ENCODE measurements at regions not wholly inside any gene's neighbourhood (a gene's known extent, or its start where the extent isn't known, plus 50 kb on each side); places are given as distances from the start of the nearest gene placed in this dataset.

GRCh38 chr7:115475761-115476385, 554.0 kb downstream of the MDFIC start:
- no peak for DNase-seq (ENCODE audit: low read depth in 2 of 2)

- no peak for DNase-seq (ENCODE audit: low read depth in 2 of 2)
Observed at GRCh38 chr7:115475206-115475605, 553.3 kb downstream of the MDFIC start.

- no peak for DNase-seq (ENCODE audit: low read depth in 2 of 2)
Observed at GRCh38 chr7:115474137-115474536, 552.2 kb downstream of the MDFIC start.

- DNase-seq (ENCODE audit: low read depth in 2 of 2), result no peak
Observed at GRCh38 chr7:115471891-115472290, 550.0 kb downstream of the MDFIC start.

- DNase-seq (ENCODE audit: low read depth in 2 of 2), result no peak
Observed at GRCh38 chr7:115462301-115463015, 540.6 kb downstream of the MDFIC start.

- DNase-seq (ENCODE audit: low read depth in 2 of 2), result no peak
Observed at GRCh38 chr7:115449689-115450088, 527.8 kb downstream of the MDFIC start.

- DNase-seq (ENCODE audit: low read depth in 2 of 2), result no peak
Observed at GRCh38 chr7:115447495-115447894, 525.6 kb downstream of the MDFIC start.

GRCh38 chr7:115441033-115441432, 519.1 kb downstream of the MDFIC start:
- no peak for DNase-seq (ENCODE audit: low read depth in 2 of 2)

GRCh38 chr7:115435178-115435577, 513.3 kb downstream of the MDFIC start:
- no peak for DNase-seq (ENCODE audit: low read depth in 2 of 2)

GRCh38 chr7:115429918-115430317, 508.0 kb downstream of the MDFIC start:
- no peak for DNase-seq (ENCODE audit: low read depth in 2 of 2)

GRCh38 chr7:115417662-115418061, 495.8 kb downstream of the MDFIC start:
- no peak for DNase-seq (ENCODE audit: low read depth in 2 of 2)

GRCh38 chr7:115410972-115411686, 489.2 kb downstream of the MDFIC start:
- no peak for DNase-seq (ENCODE audit: low read depth in 2 of 2)

GRCh38 chr7:115410434-115410820, 488.5 kb downstream of the MDFIC start:
- no peak for DNase-seq (ENCODE audit: low read depth in 2 of 2)

GRCh38 chr7:115409682-115410433, 488.0 kb downstream of the MDFIC start:
- no peak for DNase-seq (ENCODE audit: low read depth in 2 of 2)

GRCh38 chr7:115406219-115406618, 484.3 kb downstream of the MDFIC start:
- no peak for DNase-seq (ENCODE audit: low read depth in 2 of 2)

GRCh38 chr7:115387137-115387536, 465.2 kb downstream of the MDFIC start:
- DNase-seq (ENCODE audit: low read depth in 2 of 2), result no peak

GRCh38 chr7:115379321-115379720, 457.4 kb downstream of the MDFIC start:
- DNase-seq (ENCODE audit: low read depth in 2 of 2), result no peak

- no peak for DNase-seq (ENCODE audit: low read depth in 2 of 2)
Observed at GRCh38 chr7:115368998-115369397, 447.1 kb downstream of the MDFIC start.

- DNase-seq (ENCODE audit: low read depth in 2 of 2), result no peak
Observed at GRCh38 chr7:115363916-115364315, 442.0 kb downstream of the MDFIC start.

GRCh38 chr7:115359955-115360354, 438.1 kb downstream of the MDFIC start:
- DNase-seq (ENCODE audit: low read depth in 2 of 2), result no peak

- no peak for DNase-seq (ENCODE audit: low read depth in 2 of 2)
Observed at GRCh38 chr7:115359119-115359518, 437.2 kb downstream of the MDFIC start.

GRCh38 chr7:115357703-115357999, 435.8 kb downstream of the MDFIC start:
- DNase-seq (ENCODE audit: low read depth in 2 of 2), result no peak

Measured in stimulated activated CD4-positive, alpha-beta T cell treated with anti-CD3 and anti-CD28 coated beads, Interleukin-12 subunit alpha, Interleukin-12 subunit beta, amount 100 ng/mL, for 24 hours (primary cell).